GM18867 (cell line): ENCODE measurements at regions not wholly inside any gene's neighbourhood (a gene's known extent, or its start where the extent isn't known, plus 50 kb on each side); places are given as distances from the start of the nearest gene placed in this dataset.

ENCODE experiments used
- ATAC-seq: cut with Tn5 transposase; IDR thresholded peaks from one replicate; pipeline ENCODE4 v1.9.1; 2021; ENCODE audit warnings: mild to moderate bottlenecking, moderate library complexity; ENCODE audit not compliant: unreplicated experiment

- no peak for ATAC-seq
Observed at GRCh38 chr3:10583798-10584708, 78.7 kb upstream of the ATP2B2 start.

- no peak for ATAC-seq
Observed at GRCh38 chr3:10585945-10586344, 80.6 kb upstream of the ATP2B2 start.

DNA sequence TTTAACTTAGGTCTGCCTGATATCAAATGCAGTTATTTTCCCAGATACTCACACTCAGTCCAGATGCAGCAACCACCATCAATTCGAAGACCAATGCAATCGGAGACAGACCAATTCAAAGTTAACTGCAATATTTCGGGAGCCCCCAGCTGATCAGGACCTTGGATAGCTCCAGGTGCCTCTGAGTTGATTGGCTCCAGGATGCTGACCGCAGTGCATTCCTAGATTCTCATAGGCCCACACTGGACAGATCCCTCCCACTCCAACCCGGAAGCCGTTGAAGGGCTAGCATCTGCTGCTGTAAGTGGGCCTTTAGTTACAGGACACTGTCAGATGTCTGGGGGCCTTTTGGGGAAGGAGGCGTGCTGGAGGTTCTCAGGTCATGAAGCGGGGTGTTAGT lies 89.5 kb upstream of the ATP2B2 start:
- ATAC-seq, result no peak

DNA sequence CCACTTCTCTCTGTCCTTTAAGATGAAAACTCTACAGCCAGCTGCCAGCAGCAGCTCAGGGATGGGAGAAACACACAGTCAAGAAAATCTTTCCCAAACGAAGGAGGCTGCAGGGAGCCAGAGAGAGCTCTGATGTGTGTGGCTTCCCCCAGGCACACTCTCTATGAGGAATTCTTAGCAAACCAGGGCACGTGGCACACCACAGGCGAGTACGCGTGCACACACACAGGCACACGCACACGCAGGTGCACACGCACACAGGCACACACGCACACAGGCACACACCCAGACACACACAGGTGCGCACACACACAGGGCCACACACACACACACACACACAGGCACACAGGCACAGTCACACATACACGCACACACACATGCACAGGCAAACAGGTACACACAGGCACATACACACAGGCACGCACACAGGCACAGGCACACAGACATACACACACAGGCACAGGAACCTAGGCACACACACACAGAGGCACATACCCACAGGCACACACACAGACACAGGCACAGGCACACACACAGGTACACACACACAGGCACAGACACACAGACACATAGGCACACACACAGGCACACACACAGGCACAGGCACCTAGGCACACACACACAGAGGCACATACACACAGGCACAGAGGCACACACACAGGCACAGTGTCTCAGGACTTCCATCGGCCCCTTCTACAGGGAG lies 91.5 kb upstream of the ATP2B2 start:
- ATAC-seq, result no peak

DNA sequence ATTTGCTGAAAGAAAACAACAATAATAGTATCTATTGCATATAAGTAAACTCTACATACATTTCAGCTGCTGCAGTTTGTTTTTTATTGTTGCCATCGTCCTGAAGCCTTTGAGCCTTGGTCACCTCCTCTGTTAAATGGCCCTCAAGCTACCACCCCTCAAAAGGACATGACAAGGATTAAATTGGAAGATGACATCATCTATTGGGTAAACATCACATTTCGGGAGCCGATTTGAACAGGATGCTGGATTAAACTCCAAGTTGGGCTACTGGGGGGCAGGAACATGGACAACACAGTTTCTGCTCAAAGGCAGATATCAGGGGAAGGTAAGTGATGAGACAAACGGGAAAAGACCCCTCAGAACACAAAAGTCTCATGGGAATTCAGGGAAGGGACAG lies 92.3 kb upstream of the ATP2B2 start:
- no peak for ATAC-seq

GRCh38 chr3:10599017-10599416 lies 93.6 kb upstream of the ATP2B2 start:
- ATAC-seq, result no peak

GRCh38 chr3:10599444-10599843 lies 94.1 kb upstream of the ATP2B2 start:
- ATAC-seq, result no peak

- ATAC-seq, result no peak
Observed at GRCh38 chr3:10600296-10600714, 94.9 kb upstream of the ATP2B2 start.

DNA sequence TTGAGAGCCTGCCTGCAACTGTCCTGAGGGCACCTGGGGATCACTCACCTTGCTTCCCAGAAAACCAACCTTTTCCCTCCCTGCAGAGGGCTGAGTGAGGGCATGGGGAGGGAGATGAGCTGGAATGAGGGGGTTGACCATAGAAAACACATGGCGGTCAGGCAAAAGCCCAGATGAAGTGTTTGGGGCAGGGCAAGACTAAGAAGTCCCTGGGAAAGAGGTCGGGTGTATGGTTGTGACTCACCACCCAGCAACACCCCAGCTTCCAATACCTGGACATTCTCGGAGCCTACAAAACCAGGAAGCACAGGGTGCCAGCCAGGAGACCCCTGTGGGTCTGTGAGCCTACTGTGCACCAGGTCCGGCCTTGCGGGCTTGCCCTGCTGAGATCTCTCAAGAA lies 95.3 kb upstream of the ATP2B2 start:
- no peak for ATAC-seq

GRCh38 chr3:10601151-10601856 lies 95.9 kb upstream of the ATP2B2 start:
- ATAC-seq, result no peak

GRCh38 chr3:10601857-10602230 lies 96.5 kb upstream of the ATP2B2 start:
- no peak for ATAC-seq

- no peak for ATAC-seq
Observed at GRCh38 chr3:10602271-10602670, 96.9 kb upstream of the ATP2B2 start.

DNA sequence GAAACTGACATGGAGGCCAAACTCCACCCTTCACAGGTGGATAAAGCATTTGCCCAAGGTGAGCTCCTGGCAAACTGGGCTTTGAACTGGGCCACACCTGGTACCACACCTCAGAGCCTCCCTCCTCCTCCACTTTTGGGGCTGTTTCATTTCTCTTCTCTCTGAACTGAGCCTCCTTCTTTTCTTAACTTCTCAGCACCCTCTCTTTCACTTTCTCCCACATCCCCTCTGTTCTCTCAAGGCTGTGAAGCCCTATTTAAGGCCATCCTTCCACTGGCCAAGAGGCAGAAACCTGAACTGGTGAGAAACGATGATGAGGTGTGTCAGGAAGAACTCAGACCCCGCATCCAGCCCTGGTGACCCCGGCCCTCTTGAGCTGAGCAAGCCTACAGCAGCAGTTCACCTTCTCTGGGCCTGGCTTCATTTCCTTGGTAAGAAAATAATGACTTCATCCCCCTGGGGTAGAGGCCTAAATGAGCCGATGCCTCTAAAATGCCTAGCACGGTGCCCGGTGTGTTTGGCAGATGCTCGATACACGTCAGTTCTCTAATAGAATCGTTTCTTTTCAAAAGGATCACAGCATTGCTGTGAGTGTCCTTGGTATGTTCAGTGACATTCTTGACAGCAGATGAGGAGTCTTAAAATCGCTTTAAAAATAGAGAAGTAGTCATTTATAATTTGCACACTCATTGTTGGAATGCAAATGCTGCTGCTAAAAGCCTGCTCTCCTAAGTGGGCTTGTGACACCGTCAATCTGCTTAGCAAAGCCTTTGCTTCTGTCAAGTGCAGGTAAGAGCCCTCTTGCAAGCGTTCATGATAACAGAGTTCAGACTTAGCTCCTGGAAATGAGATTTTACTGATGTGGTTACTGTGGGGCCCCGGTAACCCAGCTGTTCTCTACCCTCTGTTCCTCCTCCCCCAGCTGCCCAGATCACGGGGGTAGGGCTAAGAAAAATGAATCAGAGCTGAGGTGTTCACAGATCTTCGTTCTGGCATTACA lies 97.7 kb upstream of the ATP2B2 start:
- ATAC-seq, result peak; percentile 78

- no peak for ATAC-seq
Observed at GRCh38 chr3:10609134-10609533, 103.7 kb upstream of the ATP2B2 start.

GRCh38 chr3:10614168-10614567 lies 108.8 kb upstream of the ATP2B2 start:
- ATAC-seq, result no peak

DNA sequence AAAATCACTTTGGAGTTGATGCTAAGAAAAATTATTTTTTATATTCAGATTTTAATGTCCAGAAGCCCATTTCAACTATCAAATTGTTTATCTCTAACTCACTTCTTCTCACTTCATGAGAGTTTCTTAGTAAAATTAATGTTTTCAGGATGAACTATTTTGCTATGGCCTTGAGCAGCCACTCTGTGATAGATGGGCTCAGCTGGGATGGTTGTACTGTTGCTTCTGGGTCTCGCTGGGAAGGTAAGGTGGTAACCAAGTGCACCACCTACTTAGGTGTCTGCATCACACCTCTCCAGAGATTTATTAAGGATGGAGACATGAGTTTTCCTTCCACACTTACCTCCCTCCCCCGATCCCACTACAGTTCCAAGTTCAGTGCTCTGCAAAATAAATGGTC lies 110.3 kb upstream of the ATP2B2 start:
- no peak for ATAC-seq

GRCh38 chr3:10616321-10616720 lies 110.9 kb upstream of the ATP2B2 start:
- no peak for ATAC-seq

- no peak for ATAC-seq
Observed at GRCh38 chr3:10619989-10620832, 114.8 kb upstream of the ATP2B2 start.

GRCh38 chr3:10620833-10621082 lies 115.4 kb upstream of the ATP2B2 start:
- ATAC-seq, result no peak
